Large intestine (tissue), 3 donors: ENCODE measurements at regions not wholly inside any gene's neighbourhood (a gene's known extent, or its start where the extent isn't known, plus 50 kb on each side); places are given as distances from the start of the nearest gene placed in this dataset.
"Not testable (repeated sequence)": the region's sequence is repeated elsewhere in the genome, so short reads cannot be mapped to it uniquely, and the experiment has no call there.

Source experiments
- DNase-seq, 2 donors: peaks; one replicate each; pipeline versions ENCODE4 v3.0.0 to v3.0.0-alpha.2; 2013
- H3K27ac ChIP-seq: one replicate; pipeline ENCODE4 v1.5.1; 2013; ENCODE audit warnings: low read length
- H3K27me3 ChIP-seq: 2 replicates; pipeline ENCODE4 v1.6.1; 2013; ENCODE audit warnings: low read length; ENCODE audit not compliant: control insufficient read depth, insufficient read depth
- H3K36me3 ChIP-seq: 2 replicates; pipeline ENCODE4 v1.6.1; 2013; ENCODE audit warnings: low read length; ENCODE audit not compliant: control insufficient read depth, insufficient read depth
- H3K4me1 ChIP-seq: one replicate; pipeline ENCODE4 v1.6.1; 2013; ENCODE audit warnings: low read length; ENCODE audit not compliant: control insufficient read depth, insufficient read depth
- H3K4me3 ChIP-seq: one replicate; pipeline ENCODE4 v1.5.1; 2013; ENCODE audit warnings: low read length
- H3K9me3 ChIP-seq: one replicate; pipeline ENCODE4 v1.6.1; 2013; ENCODE audit warnings: mild to moderate bottlenecking, low read depth, low read length, moderate library complexity; ENCODE audit not compliant: control insufficient read depth
- WGBS: methylation state at CpG from one replicate; pipeline ENCODE4 v1.1.5; 2013; ENCODE audit warnings: low lambda C conversion rate; ENCODE audit not compliant: insufficient coverage; 5-methylcytosine and 5-hydroxymethylcytosine counted together

- H3K36me3 ChIP-seq, result no peaks in the 10 kb centered on the region
- WGBS, result 79% methylated on average over 4 of the region's 5 CpGs
- no peak overlapping the region for H3K27ac ChIP-seq
- H3K9me3 ChIP-seq, result peaks cover 3% of the 10 kb centered on the region
- no peaks in the 10 kb centered on the region for H3K4me1 ChIP-seq
- no peak overlapping the region for H3K4me3 ChIP-seq
- no peak for DNase-seq
- no peaks in the 10 kb centered on the region for H3K27me3 ChIP-seq
Measured at GRCh38 chr7:106452031-106452851, 167.5 kb upstream of the NAMPT start.

DNA sequence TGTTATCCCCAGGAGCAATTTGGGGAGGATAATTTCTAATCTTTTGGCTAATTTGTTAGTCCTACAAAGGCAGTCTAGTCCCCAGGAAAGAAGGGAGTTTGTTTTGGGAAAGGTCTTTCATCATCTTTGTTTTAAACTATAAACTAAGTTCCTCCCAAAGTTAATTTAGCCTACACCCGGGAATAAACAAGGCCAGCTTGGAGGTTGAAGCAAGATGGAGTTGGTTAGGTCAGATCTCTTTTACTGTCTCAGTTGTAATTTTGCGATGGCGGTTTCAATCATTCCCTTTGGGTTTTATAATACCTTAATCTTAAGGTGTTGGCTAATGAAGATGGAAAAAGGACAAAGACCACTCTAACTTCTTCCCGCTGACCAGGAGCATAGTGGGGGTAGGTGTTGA is 166.4 kb upstream of the NAMPT start:
- H3K36me3 ChIP-seq, result no peaks in the 10 kb centered on the region
- WGBS, result no CpG with 5 or more reads among the region's 4 CpGs
- no peak for DNase-seq
- no peaks in the 10 kb centered on the region for H3K9me3 ChIP-seq
- no peak overlapping the region for H3K4me3 ChIP-seq
- no peaks in the 10 kb centered on the region for H3K4me1 ChIP-seq
- no peaks in the 10 kb centered on the region for H3K27me3 ChIP-seq
- H3K27ac ChIP-seq, result no peak overlapping the region

GRCh38 chr7:106450716-106451115 is 165.9 kb upstream of the NAMPT start:
- Histone ChIP-seq H3K27me3 (no peaks in the 10 kb centered on the region), H3K36me3 (no peaks in the 10 kb centered on the region), H3K4me1 (no peaks in the 10 kb centered on the region), H3K4me3 (no peak overlapping the region), H3K9me3 (no peaks in the 10 kb centered on the region), H3K27ac (no peak overlapping the region)
- no peak for DNase-seq
- 90% methylated on average over 2 of the region's 3 CpGs for WGBS

- no peaks in the 10 kb centered on the region for H3K4me1 ChIP-seq
- H3K36me3 ChIP-seq, result no peaks in the 10 kb centered on the region
- peaks cover 3% of the 10 kb centered on the region for H3K9me3 ChIP-seq
- no peaks in the 10 kb centered on the region for H3K27me3 ChIP-seq
- WGBS, result no CpG with 5 or more reads among the region's 7 CpGs
- no peak for DNase-seq
- no peak overlapping the region for H3K4me3 ChIP-seq
- no peak overlapping the region for H3K27ac ChIP-seq
Measured at GRCh38 chr7:106448992-106449859, 164.4 kb upstream of the NAMPT start.

DNA sequence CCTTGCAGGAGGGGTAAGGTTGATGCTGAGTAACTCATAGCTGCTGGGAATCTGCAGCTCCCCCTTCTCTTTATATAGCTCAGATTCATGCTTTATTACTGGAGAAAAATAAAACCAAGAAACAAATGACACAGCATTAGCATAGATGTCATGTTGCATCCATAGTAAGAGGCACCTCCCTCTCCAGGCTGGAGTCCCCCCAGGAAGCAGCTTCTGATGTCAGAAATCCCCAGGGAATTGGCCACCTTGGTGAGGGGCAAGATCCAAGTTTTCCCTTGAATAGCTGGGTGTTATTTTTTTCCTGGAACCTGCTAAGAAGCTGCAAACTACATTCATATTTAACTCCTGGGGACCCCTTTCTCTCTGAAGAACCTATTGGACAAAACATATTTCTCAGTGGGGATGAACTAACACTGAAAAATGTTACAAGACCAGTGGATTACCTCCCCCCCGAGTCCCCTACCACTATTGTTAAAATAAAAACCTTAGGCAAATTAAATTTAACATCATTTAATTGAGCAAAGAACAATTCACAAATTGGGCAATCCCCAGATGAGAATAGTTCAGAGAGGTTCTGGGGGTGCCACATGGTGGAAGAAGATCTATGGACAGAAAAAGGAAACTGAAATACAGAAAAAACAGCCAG is 163.7 kb upstream of the NAMPT start:
- Histone ChIP-seq H3K27me3 (no peaks in the 10 kb centered on the region), H3K4me1 (no peaks in the 10 kb centered on the region), H3K9me3 (peaks cover 3% of the 10 kb centered on the region), H3K4me3 (no peak overlapping the region), H3K27ac (no peak overlapping the region), H3K36me3 (no peaks in the 10 kb centered on the region)
- WGBS, result no CpG with 5 or more reads among the region's 1 CpG
- no peak for DNase-seq

DNA sequence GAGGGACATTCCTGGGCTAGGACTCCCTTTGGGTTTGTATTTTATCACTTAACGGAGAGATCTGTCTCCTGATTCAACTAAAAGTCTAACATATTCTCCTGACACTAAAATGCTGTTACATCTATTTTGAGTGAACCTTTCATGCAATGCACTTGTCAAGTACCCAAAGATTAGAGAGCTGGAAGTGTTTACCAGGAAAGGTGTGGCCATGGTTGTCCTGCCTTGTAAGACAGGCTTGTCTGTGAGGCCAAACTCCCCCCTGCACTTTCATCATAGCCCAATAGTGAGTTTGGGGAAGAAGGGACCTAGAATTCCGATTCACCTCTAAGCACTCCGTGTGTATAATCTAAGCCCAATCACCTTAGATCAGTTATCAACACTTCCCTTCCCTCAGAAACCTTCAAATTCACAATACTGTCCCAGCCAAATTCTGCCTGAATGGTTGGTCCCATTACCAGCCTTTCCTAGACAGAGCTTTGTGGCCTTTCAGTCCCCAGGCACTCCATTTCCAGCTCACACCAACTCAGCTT is 162.6 kb upstream of the NAMPT start:
- no peaks in the 10 kb centered on the region for H3K27me3 ChIP-seq
- peaks cover 3% of the 10 kb centered on the region for H3K9me3 ChIP-seq
- no CpG with 5 or more reads among the region's 3 CpGs for WGBS
- DNase-seq, result no peak
- H3K4me3 ChIP-seq, result no peak overlapping the region
- no peak overlapping the region for H3K27ac ChIP-seq
- H3K4me1 ChIP-seq, result no peaks in the 10 kb centered on the region
- H3K36me3 ChIP-seq, result no peaks in the 10 kb centered on the region

DNA sequence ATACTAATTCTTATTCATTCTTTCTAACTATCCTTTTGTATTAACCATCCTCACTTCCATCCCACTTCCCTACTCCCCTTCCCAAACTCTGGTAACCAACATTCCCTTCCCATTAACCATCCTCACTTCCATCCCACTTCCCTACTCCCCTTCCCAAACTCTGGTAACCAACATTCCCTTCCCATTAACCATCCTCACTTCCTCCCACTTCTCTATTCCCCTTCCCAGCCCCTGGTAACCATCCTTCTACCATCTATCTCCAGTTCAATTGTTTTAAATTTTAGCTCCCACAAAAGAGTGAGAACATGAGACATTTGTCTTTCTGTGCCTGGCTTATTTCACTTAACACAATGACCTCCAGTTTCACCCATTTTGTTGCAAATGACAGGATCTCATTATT is 160.6 kb upstream of the NAMPT start:
- H3K36me3 ChIP-seq, H3K9me3 ChIP-seq, H3K27ac ChIP-seq, DNase-seq, H3K27me3 ChIP-seq, H3K4me3 ChIP-seq, H3K4me1 ChIP-seq: not testable (repeated sequence)

DNA sequence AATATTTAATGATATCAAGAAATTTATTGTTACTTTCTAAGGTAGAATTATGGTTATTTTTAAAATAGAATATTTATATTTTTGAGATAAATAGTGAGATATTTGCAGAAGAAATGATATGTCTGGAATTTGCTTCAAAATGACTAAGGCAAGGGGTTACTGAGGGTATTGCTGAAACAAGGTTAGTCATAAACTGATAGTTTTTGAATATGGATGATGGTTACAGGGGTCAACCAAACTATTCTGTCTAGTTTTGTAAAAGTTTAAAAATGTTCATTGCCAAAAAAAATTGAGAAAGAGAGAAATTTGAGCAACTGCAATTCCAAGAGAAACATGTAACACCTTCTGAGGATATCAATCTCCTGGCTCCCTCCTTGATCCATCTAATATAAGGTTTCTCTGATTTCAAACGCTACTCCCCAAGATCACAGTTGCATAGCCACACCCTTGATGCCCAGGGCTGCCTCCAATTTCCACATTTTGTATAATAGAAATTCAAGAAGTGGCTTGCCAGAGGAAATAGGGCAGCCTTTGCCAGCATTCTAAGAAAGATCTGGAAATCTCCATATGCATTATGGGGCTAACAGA is 159.4 kb upstream of the NAMPT start:
- WGBS, result no CpG with 5 or more reads among the region's 1 CpG
- no peaks in the 10 kb centered on the region for H3K4me1 ChIP-seq

GRCh38 chr7:106443156-106443555 is 158.4 kb upstream of the NAMPT start:
- H3K27ac ChIP-seq, result no peak overlapping the region
- H3K36me3 ChIP-seq, result no peaks in the 10 kb centered on the region
- WGBS, result 86% methylated on average over 1 of the region's 4 CpGs
- no peak overlapping the region for H3K4me3 ChIP-seq
- peaks cover 3% of the 10 kb centered on the region for H3K9me3 ChIP-seq
- DNase-seq, result no peak
- no peaks in the 10 kb centered on the region for H3K4me1 ChIP-seq
- H3K27me3 ChIP-seq, result no peaks in the 10 kb centered on the region

More for the DNA sequence above, 159.4 kb upstream of the NAMPT start:
- peaks cover 3% of the 10 kb centered on the region for H3K9me3 ChIP-seq
- no peak overlapping the region for H3K4me3 ChIP-seq
- H3K27me3 ChIP-seq, result no peaks in the 10 kb centered on the region
- H3K36me3 ChIP-seq, result no peaks in the 10 kb centered on the region
- no peak overlapping the region for H3K27ac ChIP-seq
- DNase-seq, result no peak

DNA sequence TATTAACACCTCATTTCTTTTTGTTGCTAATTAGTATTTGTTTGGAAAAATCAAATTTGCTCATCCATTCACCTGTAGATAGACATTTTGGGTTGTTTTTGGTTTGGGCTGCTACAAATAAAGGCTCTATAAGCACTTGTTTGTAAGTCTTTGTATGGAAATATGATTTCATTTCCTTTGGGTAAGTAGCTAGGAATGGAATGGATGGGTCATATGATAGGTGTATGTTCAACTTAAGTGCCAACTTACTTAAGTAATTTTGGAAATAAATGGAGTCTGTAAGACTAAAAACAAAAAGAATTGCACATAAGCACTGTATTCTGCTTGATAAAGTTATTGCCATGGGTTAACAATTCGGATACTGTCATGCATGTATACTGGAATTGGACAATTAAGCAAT is 157.7 kb upstream of the NAMPT start:
- Histone ChIP-seq H3K36me3 (no peaks in the 10 kb centered on the region), H3K9me3 (peaks cover 3% of the 10 kb centered on the region), H3K27ac (no peak overlapping the region), H3K27me3 (no peaks in the 10 kb centered on the region), H3K4me1 (no peaks in the 10 kb centered on the region), H3K4me3 (no peak overlapping the region)
- DNase-seq, result no peak
- no CpG with 5 or more reads among the region's 1 CpG for WGBS
